Body of pancreas (tissue), 4 donors: ENCODE measurements at regions not wholly inside any gene's neighbourhood (a gene's known extent, or its start where the extent isn't known, plus 50 kb on each side); places are given as distances from the start of the nearest gene placed in this dataset.

Experiments used
- ATAC-seq: fragments of 150-250 bp; one replicate; pipeline ENCODE4 v1.9.1; 2016
- DNase-seq, 4 donors: peaks; one replicate each; pipeline ENCODE4 v3.0.0-alpha.2; 2019
- H3K27ac ChIP-seq, 4 donors: fragments of 200-600 bp; sonication (generic); 1 replicate in 3 of 4; 2 replicates in 1 of 4; pipeline versions ENCODE4 v1.5.1 to v1.6.1; 2016 to 2019; ENCODE audit warnings: mild to moderate bottlenecking in 1 of 4, mixed read lengths in 1 of 4, moderate library complexity in 1 of 4
- H3K27me3 ChIP-seq, 2 donors: fragments of 200-600 bp; sonication (generic); one replicate each; pipeline ENCODE4 v1.6.0; 2016; ENCODE audit warnings: mild to moderate bottlenecking in 1 of 2
- H3K36me3 ChIP-seq, 2 donors: fragments of 200-600 bp; sonication (generic); replicated peaks in 1 of 2; 2 replicates each; pipeline ENCODE4 v1.5.1; 2016; ENCODE audit warnings: low read depth in 2 of 2; ENCODE audit not compliant: insufficient read depth in 1 of 2
- H3K4me1 ChIP-seq: fragments of 200-600 bp; sonication (generic); one replicate; pipeline ENCODE4 v1.6.0; 2016
- H3K4me3 ChIP-seq, 2 donors: fragments of 200-600 bp; sonication (generic); 1 replicate in 1 of 2; 2 replicates in 1 of 2; pipeline ENCODE4 v1.5.1; 2016 to 2019
- H3K9me3 ChIP-seq, 3 donors: fragments of 200-600 bp; sonication (generic); 1 replicate in 2 of 3; 2 replicates in 1 of 3; pipeline ENCODE4 v1.5.1; 2016
- CTCF ChIP-seq, 7 experiments: fragments of 450-650 bp in 4 of 7; fragments of 200-600 bp in 3 of 7; sonication (generic) in 3 of 7; IDR thresholded peaks; one replicate each; pipeline ENCODE4 v1.5.1; 2016 to 2019; ENCODE audit warnings: antibody characterized with exemption in 7 of 7
- POLR2A ChIP-seq, 3 donors: fragments of 450-650 bp; IDR thresholded peaks; one replicate each; pipeline ENCODE4 v1.6.1; 2016; ENCODE audit warnings: antibody characterized with exemption in 3 of 3, mild to moderate bottlenecking in 2 of 3
- WGBS, 2 donors: methylation state at CpG; one replicate each; pipeline ENCODE4 v1.1.5; 2017; 5-methylcytosine and 5-hydroxymethylcytosine counted together
- intact Hi-C: fragments of 100-400 bp; cut with DNase I; formaldehyde crosslinking; loops from one replicate; pipeline ENCODE4 v1.15.1; 2023

GRCh38 chrX:40199704-40200103 lies 101.9 kb upstream of the BCOR start:
- WGBS, 2 donors = 80% methylated on average over 5 of the region's 7 CpGs; no CpG with 5 or more reads in 1 of the 2 donors
- no peaks in the 10 kb centered on the region for H3K27me3 ChIP-seq
- no peak overlapping the region for H3K27ac ChIP-seq
- H3K36me3 ChIP-seq = no peaks in the 10 kb centered on the region
- TF ChIP-seq POLR2A (IDR thresholded peaks at IDR 0.05) (no peak), CTCF (IDR thresholded peaks at IDR 0.05) (no peak)
- no peak for ATAC-seq
- H3K4me3 ChIP-seq = no peak overlapping the region
- no peaks in the 10 kb centered on the region for H3K4me1 ChIP-seq
- no peaks in the 10 kb centered on the region for H3K9me3 ChIP-seq
- intact Hi-C loops = no loop called here
- no peak for DNase-seq

- Histone ChIP-seq H3K4me1 (no peaks in the 10 kb centered on the region), H3K27me3 (no peaks in the 10 kb centered on the region), H3K9me3 (no peaks in the 10 kb centered on the region), H3K27ac (no peak overlapping the region), H3K4me3 (no peak overlapping the region), H3K36me3 (no peaks in the 10 kb centered on the region)
- TF ChIP-seq CTCF (IDR thresholded peaks at IDR 0.05) = no peak
- TF ChIP-seq POLR2A (IDR thresholded peaks at IDR 0.05) = no peak
- intact Hi-C loops = no loop called here
- DNase-seq = no peak
- ATAC-seq = no peak
- WGBS, 2 donors = 88 to 90% methylated on average over 2 to 5 of the region's 6 CpGs
These were observed 99.3 kb upstream of the BCOR start for GRCh38 chrX:40197071-40197470.

DNA sequence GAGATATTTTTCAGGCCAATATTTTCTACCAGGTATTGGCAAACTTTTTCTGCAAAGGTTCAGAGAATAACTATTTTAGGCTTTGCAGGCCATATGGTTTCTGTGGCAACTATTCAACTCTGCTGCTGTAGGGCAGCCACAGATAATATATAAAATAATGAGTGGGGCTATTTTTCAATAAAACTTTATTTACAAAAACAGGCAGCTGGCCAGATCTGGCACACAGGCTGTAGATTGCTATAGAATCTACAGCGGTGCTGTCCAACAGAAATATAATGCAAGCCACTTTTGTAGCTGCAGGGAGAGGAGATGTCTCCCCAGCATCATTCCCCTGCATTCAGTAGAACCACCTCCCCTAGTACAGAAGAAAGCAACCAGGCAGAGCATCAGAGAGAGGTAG lies 97.6 kb upstream of the BCOR start:
- Histone ChIP-seq H3K27ac (no peak overlapping the region), H3K27me3 (no peaks in the 10 kb centered on the region), H3K4me1 (no peaks in the 10 kb centered on the region), H3K4me3 (no peak overlapping the region), H3K9me3 (no peaks in the 10 kb centered on the region), H3K36me3 (no peaks in the 10 kb centered on the region)
- 80 to 89% methylated on average over 1 of the region's 1 CpG for WGBS, 2 donors
- TF ChIP-seq POLR2A (IDR thresholded peaks at IDR 0.05) (no peak), CTCF (IDR thresholded peaks at IDR 0.05) (no peak)
- ATAC-seq (no peak), DNase-seq (no peak)
- intact Hi-C loops = no loop called here

DNA sequence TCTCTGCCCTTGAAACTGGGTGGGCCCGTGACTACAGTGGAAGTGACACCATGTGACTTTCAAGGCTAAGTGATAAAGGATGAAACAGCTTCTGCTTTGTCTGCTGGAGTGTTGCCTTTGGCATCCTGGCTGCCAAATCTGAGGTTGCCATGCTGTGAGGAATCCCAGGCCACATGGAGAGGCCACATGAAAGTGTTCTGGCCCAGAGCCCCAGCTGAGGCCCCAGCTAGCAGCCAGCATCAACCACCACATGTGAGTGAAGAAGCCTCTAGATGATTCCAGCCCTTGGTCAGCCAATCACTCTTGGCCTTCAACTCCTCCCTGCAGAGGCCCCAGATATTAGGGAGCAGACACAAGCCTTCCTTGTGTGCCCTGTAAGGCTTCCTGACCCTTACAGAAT lies 94.4 kb upstream of the BCOR start:
- no peaks in the 10 kb centered on the region for H3K4me1 ChIP-seq
- WGBS, 2 donors = 29% methylated on average over 1 of the region's 1 CpG; no CpG with 5 or more reads in 1 of the 2 donors
- H3K27ac ChIP-seq = no peak overlapping the region
- no peaks in the 10 kb centered on the region for H3K27me3 ChIP-seq
- no peak overlapping the region for H3K4me3 ChIP-seq
- H3K9me3 ChIP-seq = no peaks in the 10 kb centered on the region
- DNase-seq (no peak), ATAC-seq (no peak)
- TF ChIP-seq POLR2A (IDR thresholded peaks at IDR 0.05) = no peak
- TF ChIP-seq CTCF (IDR thresholded peaks at IDR 0.05) = no peak
- intact Hi-C loops = no loop called here
- H3K36me3 ChIP-seq = no peaks in the 10 kb centered on the region

DNA sequence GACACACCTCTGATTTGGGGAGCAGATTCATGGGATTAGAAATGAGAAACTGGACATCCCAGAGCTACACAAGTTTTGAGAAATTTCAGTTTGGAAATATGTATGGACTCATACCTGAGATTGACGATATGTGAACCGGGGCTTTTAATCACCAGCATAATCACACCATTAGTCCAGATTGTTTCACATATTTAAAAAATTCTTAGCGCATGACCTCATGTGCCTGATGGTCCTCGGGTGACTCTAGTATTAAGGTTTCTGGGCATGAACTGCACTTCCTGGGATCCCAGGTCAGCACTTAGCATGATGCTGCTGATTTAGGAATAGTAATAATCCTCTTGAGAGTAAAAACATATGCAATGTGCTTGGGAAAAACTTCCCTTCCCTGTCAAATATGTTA lies 91.9 kb upstream of the BCOR start:
- no peak overlapping the region for H3K4me3 ChIP-seq
- no peaks in the 10 kb centered on the region for H3K27me3 ChIP-seq
- H3K36me3 ChIP-seq = no peaks in the 10 kb centered on the region
- ATAC-seq = no peak
- intact Hi-C loops = no loop called here
- no peak for TF ChIP-seq CTCF (IDR thresholded peaks at IDR 0.05)
- no peak for TF ChIP-seq POLR2A (IDR thresholded peaks at IDR 0.05)
- no peak for DNase-seq
- 76 to 80% methylated on average over 3 to 4 of the region's 4 CpGs for WGBS, 2 donors
- no peaks in the 10 kb centered on the region for H3K9me3 ChIP-seq
- H3K4me1 ChIP-seq = no peaks in the 10 kb centered on the region
- H3K27ac ChIP-seq = no peak overlapping the region
